ENCODE measurements at regions not wholly inside any gene's neighbourhood (a gene's known extent, or its start where the extent isn't known, plus 50 kb on each side); places are given as distances from the start of the nearest gene placed in this dataset.

GRCh38 chr20:60599381-60599780 lies 641.2 kb downstream of the CDH26 start:
- DNase-seq, result no peak

GRCh38 chr20:60600036-60600435 lies 641.8 kb downstream of the CDH26 start:
- DNase-seq, result no peak

GRCh38 chr20:60624066-60624465 lies 628.0 kb upstream of the CDH4 start:
- DNase-seq, result no peak

GRCh38 chr20:60627751-60628565 lies 624.1 kb upstream of the CDH4 start:
- no peak for DNase-seq

GRCh38 chr20:60628749-60629148 lies 623.3 kb upstream of the CDH4 start:
- DNase-seq, result no peak

- no peak for DNase-seq
Observed at GRCh38 chr20:60629206-60629605, 622.9 kb upstream of the CDH4 start.

- no peak for DNase-seq
Observed at GRCh38 chr20:60630609-60631008, 621.5 kb upstream of the CDH4 start.

- no peak for DNase-seq
Observed at GRCh38 chr20:60631585-60632287, 620.3 kb upstream of the CDH4 start.

GRCh38 chr20:60632391-60633262 lies 619.4 kb upstream of the CDH4 start:
- DNase-seq, result no peak

- no peak for DNase-seq
Observed at GRCh38 chr20:60634491-60635172, 617.4 kb upstream of the CDH4 start.

GRCh38 chr20:60636417-60636816 lies 615.6 kb upstream of the CDH4 start:
- DNase-seq, result no peak

GRCh38 chr20:60637801-60638200 lies 614.3 kb upstream of the CDH4 start:
- no peak for DNase-seq

- DNase-seq, result no peak
Observed at GRCh38 chr20:60638430-60639098, 613.5 kb upstream of the CDH4 start.

GRCh38 chr20:60641879-60642447 lies 610.1 kb upstream of the CDH4 start:
- no peak for DNase-seq

GRCh38 chr20:60642541-60642940 lies 609.5 kb upstream of the CDH4 start:
- no peak for DNase-seq

- DNase-seq, result no peak
Observed at GRCh38 chr20:60648556-60648955, 603.5 kb upstream of the CDH4 start.

GRCh38 chr20:60649541-60649940 lies 602.5 kb upstream of the CDH4 start:
- DNase-seq, result no peak

- DNase-seq, result no peak
Observed at GRCh38 chr20:60650087-60650486, 602.0 kb upstream of the CDH4 start.

GRCh38 chr20:60652046-60652445 lies 600.0 kb upstream of the CDH4 start:
- no peak for DNase-seq

- no peak for DNase-seq
Observed at GRCh38 chr20:60652615-60653014, 599.4 kb upstream of the CDH4 start.

- no peak for DNase-seq
Observed at GRCh38 chr20:60653111-60653845, 598.8 kb upstream of the CDH4 start.
